ENCODE measurements at regions not wholly inside any gene's neighbourhood (a gene's known extent, or its start where the extent isn't known, plus 50 kb on each side); places are given as distances from the start of the nearest gene placed in this dataset.

DNA sequence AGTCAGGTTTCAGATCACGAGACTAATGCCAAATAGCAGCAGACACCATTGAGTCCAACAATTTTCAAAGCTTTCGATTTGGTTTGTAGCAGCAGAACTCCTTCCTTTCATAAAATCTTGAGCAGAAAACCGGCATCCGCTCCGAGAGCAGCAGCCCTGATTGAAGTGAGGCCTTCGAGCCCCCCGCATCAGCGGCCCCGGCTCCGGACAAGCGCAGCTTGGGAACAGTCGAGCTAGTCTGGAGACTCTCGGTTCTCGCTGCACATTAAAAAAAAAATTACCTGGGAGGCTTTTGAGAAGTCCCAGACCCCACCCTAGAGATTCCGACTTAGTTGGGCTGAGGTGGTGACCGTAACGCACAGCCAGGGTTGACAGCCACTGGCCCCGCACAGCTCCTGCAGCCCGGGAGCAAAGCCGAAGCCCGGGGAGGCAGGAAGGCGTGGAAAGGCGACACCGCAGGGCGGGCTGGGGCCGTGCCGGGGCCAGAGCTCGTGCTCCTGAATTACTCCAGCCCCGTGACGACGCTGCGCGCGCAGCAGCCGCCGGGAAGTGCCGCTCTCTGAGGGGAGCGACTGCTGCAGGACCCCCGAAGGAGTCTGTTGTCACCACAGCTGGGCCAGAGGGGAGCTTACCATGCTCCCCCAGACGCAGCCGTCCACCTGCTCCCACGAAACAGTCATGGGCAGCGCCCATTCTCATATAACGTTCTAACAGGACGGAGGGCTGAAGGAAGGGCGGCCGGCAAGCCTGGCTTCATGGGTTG, 57.8 kb downstream of the SPATA19 start:
- peak; percentile 94 for DNase-seq
- Histone ChIP-seq H3K36me3 (replicated peaks; ENCODE audit: control insufficient read depth, insufficient read depth, low read length) (no peaks in the 10 kb centered on the region), H3K4me3 (ENCODE audit: insufficient read depth, low read depth, low read length) (peak overlapping the region; percentile 32; the same call in 1 of the 2 replicates), H3K27me3 (ENCODE audit: control insufficient read depth, insufficient read depth, low read length) (peaks cover 7% of the 10 kb centered on the region)

DNA sequence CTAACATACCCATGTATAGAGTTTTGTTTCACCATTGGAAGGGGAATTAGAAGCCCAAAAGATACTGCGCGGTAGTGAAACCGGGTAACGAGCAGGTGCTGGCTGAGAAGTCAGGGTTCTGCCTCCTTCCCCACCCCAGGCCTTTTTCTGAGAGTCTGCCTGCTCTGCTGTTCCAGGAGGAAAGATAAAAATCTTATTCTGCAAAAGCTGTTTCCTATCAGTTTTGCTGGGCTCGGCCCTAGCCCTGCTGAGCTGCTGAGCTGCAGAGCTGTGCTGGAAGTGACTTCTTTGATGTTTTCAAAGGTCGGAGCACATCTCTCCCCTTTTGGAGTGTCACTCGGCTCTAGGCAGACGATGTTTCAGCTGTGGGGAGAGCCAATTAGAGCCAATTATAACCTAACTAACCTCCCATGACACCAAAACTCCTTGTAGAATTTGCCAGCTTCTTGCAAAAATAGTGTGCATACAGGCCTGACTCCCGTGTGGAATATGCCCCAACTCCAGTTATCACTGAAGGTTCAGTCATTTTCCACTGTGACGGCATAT, 59.4 kb downstream of the SPATA19 start:
- H3K36me3 ChIP-seq (replicated peaks; ENCODE audit: control insufficient read depth, insufficient read depth, low read length): no peaks in the 10 kb centered on the region
- H3K4me3 ChIP-seq (ENCODE audit: insufficient read depth, low read depth, low read length): no peak overlapping the region
- no peak for DNase-seq
- H3K27me3 ChIP-seq (ENCODE audit: control insufficient read depth, insufficient read depth, low read length): peaks cover 7% of the 10 kb centered on the region

DNA sequence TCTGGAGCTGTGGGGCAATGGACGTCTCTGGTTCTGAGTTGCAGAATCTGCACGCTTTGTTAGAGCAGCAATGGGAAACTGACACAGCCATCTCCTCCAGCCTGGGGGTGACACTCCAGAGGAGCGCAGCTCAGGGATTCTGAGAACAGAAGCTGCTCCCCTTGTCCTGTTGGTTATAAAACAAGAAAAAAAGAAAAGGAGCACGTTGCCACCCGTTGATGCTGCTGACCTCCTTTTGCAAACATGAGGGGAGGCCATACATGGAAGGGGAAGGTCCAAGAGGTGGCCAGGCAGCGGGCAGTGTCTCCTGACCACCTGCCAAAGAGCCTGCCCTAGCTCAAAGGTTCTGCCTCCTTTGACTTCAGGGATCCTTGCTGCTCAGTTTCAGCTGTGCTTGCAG, 61.0 kb downstream of the SPATA19 start:
- DNase-seq: no peak

DNA sequence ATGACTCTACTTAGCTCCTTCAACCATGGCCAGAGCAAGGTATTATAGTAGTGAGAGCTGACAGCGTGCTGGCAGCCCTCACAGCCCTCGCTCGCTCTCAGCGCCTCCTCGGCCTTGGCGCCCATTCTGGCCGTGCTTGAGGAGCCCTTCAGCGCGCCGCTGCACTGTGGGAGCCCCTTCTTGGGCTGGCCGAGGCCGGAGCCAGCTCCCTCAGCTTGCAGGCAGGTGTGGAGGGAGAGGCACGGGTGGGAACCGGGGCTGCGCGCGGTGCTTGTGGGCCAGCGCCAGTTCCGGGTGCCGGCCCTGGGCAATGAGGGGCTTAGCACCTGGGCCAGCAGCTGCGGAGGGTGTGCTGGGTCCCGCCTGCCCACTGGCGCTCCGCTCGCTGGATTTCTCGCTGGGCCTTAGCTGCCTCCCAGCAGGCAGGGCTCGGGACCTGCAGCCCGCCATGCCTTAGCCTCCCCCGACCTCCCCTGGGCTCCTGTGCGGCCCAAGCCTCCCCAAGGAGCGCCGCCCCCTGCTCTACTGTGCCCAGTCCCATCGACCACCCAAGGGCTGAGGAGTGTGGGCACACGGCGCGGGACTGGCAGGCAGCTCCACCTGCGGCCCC, 63.1 kb downstream of the SPATA19 start:
- Histone ChIP-seq H3K27me3 (ENCODE audit: control insufficient read depth, insufficient read depth, low read length) (peaks cover under 1% of the 10 kb centered on the region; the same call in 1 of the 2 replicates), H3K36me3 (replicated peaks; ENCODE audit: control insufficient read depth, insufficient read depth, low read length) (no peaks in the 10 kb centered on the region), H3K4me3 (ENCODE audit: insufficient read depth, low read depth, low read length) (no peak overlapping the region)
- DNase-seq: no peak

More for the DNA sequence above, 61.0 kb downstream of the SPATA19 start:
- Histone ChIP-seq H3K4me3 (ENCODE audit: insufficient read depth, low read depth, low read length) (no peak overlapping the region), H3K36me3 (replicated peaks; ENCODE audit: control insufficient read depth, insufficient read depth, low read length) (no peaks in the 10 kb centered on the region), H3K27me3 (ENCODE audit: control insufficient read depth, insufficient read depth, low read length) (peaks cover 7% of the 10 kb centered on the region)

DNA sequence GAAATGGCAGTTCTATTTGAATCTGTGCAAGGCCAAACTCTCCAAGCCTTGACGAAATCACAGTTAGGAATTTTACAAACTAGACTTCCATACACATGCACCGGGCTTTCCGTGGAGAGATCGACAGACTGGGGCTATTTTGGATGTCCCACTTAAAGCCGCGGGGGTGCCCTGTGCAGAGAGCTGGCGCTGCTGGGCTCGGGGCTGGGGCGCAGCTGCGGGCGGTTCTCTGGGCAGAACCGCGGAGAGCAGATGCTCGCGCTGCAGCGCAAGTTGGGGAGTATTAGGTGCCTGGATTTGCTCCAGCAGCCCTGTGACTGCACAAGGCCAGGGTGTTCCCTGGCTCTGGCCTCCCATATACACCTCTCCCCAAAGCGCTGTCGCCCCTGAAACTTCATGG, 67.2 kb downstream of the SPATA19 start:
- Histone ChIP-seq H3K36me3 (replicated peaks; ENCODE audit: control insufficient read depth, insufficient read depth, low read length) (no peaks in the 10 kb centered on the region), H3K4me3 (ENCODE audit: insufficient read depth, low read depth, low read length) (no peak overlapping the region), H3K27me3 (ENCODE audit: control insufficient read depth, insufficient read depth, low read length) (no peaks in the 10 kb centered on the region)
- DNase-seq: no peak

DNA sequence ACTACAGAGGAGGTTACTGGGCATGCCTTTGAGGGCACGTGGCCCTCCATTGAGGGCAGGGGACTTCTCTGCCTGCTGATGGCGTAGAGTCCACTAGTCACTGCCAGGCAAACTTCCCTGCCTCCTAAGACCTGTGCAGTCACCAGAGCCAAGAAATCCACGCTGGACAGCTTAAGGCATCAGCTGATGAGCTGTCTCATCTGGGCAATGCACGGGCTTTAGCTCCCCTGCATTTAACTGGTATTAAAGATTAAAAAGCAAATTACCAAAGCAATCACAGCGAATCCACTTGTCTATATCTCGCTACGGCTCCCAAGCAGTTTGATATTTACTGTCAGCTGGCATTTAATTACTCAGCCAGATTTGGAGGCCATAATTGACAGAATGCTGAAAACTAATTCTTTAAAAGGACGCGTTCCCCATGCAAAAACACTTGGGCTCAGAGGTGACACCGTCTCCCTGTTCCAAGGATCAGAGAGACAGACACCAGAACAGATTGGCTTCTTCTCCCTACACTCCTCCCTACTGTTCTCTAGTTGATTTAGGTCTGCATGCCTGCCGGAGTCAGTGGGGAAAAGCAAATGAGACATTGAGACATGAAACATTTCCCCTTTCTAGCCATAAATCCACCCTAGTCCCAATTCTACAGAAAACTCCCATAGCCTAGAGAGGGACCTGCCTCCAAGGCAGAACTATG, 68.5 kb downstream of the SPATA19 start:
- H3K4me3 ChIP-seq (ENCODE audit: insufficient read depth, low read depth, low read length): no peak overlapping the region
- no peaks in the 10 kb centered on the region for H3K27me3 ChIP-seq (ENCODE audit: control insufficient read depth, insufficient read depth, low read length)
- no peak for DNase-seq
- no peaks in the 10 kb centered on the region for H3K36me3 ChIP-seq (replicated peaks; ENCODE audit: control insufficient read depth, insufficient read depth, low read length)

DNA sequence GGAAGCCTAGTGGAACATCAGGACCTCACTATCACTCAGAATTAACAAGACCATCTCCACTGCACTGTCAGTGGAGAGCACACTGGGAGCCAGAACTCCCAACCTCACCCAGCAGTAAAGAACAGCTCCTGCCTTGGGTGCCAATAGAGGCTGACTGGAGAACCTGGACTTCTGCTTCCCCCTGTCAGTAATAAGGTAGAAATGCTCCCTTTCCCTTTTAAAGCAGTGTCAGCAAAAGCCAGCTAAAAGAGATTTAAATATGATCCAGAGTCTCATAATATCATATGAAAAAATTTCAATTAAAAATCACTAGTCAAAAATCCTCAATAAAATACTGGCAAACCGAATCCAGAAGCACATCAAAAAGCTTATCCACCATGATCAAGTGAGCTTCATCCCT, 82.8 kb downstream of the SPATA19 start:
- no peak overlapping the region for H3K4me3 ChIP-seq (ENCODE audit: insufficient read depth, low read depth, low read length)
- no peak for DNase-seq
- no peaks in the 10 kb centered on the region for H3K36me3 ChIP-seq (replicated peaks; ENCODE audit: control insufficient read depth, insufficient read depth, low read length)
- H3K27me3 ChIP-seq (ENCODE audit: control insufficient read depth, insufficient read depth, low read length): no peaks in the 10 kb centered on the region

DNA sequence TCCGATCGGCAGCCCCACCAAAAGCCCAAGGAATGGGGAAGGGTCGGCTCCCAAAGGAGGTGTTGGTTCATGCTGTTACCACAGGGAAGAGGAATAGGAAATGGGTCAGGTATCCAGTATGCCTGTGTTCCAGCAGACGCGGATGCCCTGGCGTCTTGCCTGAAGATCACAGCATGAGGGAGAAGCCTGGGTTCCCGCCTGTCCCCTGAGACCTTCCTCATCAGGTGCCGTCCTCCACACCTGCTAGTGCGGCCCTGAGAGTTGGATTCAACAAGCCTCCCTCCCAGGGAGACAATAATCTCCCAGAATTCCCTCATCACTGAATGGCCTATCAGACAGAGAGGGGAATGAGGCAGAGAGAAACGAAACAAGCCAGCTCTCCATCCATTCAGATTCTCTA, 92.2 kb downstream of the SPATA19 start:
- no peak overlapping the region for H3K4me3 ChIP-seq (ENCODE audit: insufficient read depth, low read depth, low read length)
- no peak for DNase-seq

DNA sequence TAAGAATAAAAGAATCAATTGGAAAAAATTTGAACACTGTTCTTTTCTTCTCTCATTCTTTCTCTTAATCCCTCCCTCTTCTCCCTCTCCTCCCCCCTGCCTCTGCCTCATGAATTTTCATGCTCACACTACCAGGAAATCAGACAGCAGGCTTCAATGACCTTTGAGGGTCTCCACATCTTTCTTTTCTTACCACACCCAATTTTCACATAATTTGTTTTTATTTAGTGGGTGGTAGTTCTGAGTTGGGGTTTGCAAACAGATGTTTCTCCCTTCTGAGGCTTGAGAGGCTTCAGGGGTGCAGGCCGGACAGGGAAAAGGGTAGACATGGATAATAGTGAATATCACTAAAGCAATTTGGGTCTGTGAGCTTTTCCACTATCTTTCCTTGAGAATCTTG, 95.5 kb downstream of the SPATA19 start:
- no peak for DNase-seq
- Histone ChIP-seq H3K27me3 (ENCODE audit: control insufficient read depth, insufficient read depth, low read length) (no peaks in the 10 kb centered on the region), H3K36me3 (replicated peaks; ENCODE audit: control insufficient read depth, insufficient read depth, low read length) (no peaks in the 10 kb centered on the region), H3K4me3 (ENCODE audit: insufficient read depth, low read depth, low read length) (no peak overlapping the region)

More for the DNA sequence above, 92.2 kb downstream of the SPATA19 start:
- no peaks in the 10 kb centered on the region for H3K36me3 ChIP-seq (replicated peaks; ENCODE audit: control insufficient read depth, insufficient read depth, low read length)
- H3K27me3 ChIP-seq (ENCODE audit: control insufficient read depth, insufficient read depth, low read length): no peaks in the 10 kb centered on the region

DNA sequence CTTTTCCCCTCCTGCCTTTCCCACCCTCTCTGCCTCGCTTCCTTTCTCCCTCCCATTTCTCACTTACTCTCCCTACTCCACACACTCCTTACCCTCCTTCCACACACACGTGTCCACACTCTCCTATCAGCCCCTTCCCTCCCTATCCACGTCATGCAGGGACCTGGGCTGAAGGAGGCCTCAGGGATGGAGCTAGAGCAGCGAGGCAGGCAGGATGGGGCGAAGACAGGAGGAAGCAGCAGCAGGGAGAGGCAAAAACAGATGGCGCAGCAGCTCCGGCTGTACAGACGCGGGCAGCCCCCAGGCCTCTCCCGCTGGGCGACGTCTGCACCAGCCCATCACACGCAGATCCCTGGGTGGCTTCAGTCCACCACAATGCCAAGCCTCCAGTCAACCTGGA, 97.9 kb downstream of the SPATA19 start:
- H3K36me3 ChIP-seq (replicated peaks; ENCODE audit: control insufficient read depth, insufficient read depth, low read length): no peaks in the 10 kb centered on the region
- no peak overlapping the region for H3K4me3 ChIP-seq (ENCODE audit: insufficient read depth, low read depth, low read length)
- DNase-seq: no peak
- no peaks in the 10 kb centered on the region for H3K27me3 ChIP-seq (ENCODE audit: control insufficient read depth, insufficient read depth, low read length)

DNA sequence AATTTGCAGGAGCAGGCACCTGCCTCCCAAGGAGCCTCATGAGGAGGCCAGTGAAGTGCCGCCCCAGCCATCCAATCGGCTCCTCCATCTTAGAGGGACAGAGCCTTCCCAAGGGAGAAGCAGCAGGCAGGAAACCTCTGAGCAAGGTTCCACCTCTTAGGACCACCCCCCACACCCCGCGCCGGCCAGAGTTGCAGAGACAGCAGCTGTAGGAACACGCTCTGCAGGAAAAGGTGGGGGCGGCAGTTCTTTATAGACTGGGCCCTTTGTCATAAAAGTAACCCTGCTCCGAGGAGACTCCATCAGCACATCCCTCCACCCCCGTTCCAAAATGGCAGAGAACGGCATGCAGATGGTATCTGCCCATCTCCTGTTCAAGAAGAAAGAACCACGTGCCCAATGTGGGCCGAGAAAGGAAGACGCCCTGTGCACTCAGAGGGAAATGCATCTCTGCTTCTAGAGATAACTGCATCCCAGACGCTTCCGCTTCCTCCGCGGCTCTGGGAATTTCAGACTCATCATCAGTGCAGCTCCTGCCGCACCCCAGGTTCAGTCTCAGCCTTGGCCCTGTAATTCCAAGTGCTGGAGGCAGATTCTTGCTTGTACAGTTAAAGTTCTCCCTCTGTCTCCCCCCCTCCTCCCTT, 98.5 kb downstream of the SPATA19 start:
- no peak for DNase-seq
- Histone ChIP-seq H3K36me3 (replicated peaks; ENCODE audit: control insufficient read depth, insufficient read depth, low read length) (no peaks in the 10 kb centered on the region), H3K27me3 (ENCODE audit: control insufficient read depth, insufficient read depth, low read length) (no peaks in the 10 kb centered on the region), H3K4me3 (ENCODE audit: insufficient read depth, low read depth, low read length) (no peak overlapping the region)

DNA sequence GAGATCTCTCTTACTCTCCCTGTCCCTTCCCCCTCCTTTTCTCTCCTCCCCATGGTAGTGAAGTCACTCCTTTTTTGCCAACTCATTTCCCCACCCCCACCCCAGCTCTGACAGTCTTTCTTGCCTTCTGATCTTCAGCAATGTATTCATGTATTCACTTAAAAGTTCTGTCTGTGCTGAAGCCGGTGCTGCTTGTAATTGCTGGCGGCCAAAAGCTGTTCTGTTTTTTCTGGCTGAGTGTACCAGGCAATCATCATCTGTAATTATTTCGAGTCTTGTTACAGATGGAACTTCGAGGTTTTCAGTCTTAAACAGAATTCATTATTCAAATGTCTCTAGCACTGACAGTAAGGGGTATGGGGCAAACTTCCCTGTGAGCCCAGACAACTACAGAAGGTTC, 99.5 kb downstream of the SPATA19 start:
- no peaks in the 10 kb centered on the region for H3K36me3 ChIP-seq (replicated peaks; ENCODE audit: control insufficient read depth, insufficient read depth, low read length)
- no peak overlapping the region for H3K4me3 ChIP-seq (ENCODE audit: insufficient read depth, low read depth, low read length)
- no peaks in the 10 kb centered on the region for H3K27me3 ChIP-seq (ENCODE audit: control insufficient read depth, insufficient read depth, low read length)
- DNase-seq: no peak

DNA sequence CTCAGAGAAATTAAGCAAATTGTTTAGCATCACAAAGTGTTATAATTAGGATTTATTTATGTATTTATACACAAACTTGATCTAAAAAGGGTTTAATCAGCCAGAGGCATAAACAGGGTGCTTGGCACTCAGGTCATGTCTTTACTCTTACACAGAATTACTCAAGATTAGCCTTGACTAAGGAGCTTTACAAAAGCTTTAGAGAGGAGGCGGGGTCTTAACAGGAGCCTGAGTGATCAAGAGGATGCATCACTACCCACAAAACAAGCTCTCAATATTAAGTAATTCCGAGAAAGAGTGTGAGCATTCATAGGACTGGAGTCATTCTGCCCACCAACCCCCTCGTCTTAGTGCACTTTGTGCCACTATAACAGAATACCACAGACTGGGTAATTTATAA, 103.0 kb downstream of the SPATA19 start:
- H3K36me3 ChIP-seq (replicated peaks; ENCODE audit: control insufficient read depth, insufficient read depth, low read length): no peaks in the 10 kb centered on the region
- DNase-seq: no peak
- no peaks in the 10 kb centered on the region for H3K27me3 ChIP-seq (ENCODE audit: control insufficient read depth, insufficient read depth, low read length)
- H3K4me3 ChIP-seq (ENCODE audit: insufficient read depth, low read depth, low read length): no peak overlapping the region

DNA sequence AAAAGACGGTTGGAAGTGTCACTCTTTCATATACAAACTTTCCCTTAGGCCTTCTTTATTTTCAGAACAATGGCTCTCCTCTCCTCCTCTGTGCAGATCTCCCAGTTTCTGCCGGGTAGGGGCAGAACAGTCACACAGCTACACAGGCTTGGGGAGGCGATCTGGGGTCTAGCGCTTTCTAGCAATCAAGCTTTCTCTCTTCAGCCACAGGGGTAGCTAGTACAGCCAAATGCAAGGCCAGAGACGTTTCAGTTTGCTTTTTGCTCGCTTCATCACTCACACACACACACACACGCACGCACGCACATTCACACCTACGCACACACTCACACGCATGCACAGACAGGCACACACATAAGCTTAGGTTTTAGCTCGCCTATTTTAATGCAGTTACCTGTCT, 104.3 kb downstream of the SPATA19 start:
- Histone ChIP-seq H3K36me3 (replicated peaks; ENCODE audit: control insufficient read depth, insufficient read depth, low read length) (no peaks in the 10 kb centered on the region), H3K4me3 (ENCODE audit: insufficient read depth, low read depth, low read length) (no peak overlapping the region), H3K27me3 (ENCODE audit: control insufficient read depth, insufficient read depth, low read length) (no peaks in the 10 kb centered on the region)
- no peak for DNase-seq

All from H7 (cell line).